HG03135 (cell line): ENCODE measurements at regions not wholly inside any gene's neighbourhood (a gene's known extent, or its start where the extent isn't known, plus 50 kb on each side); places are given as distances from the start of the nearest gene placed in this dataset.
"Not testable (repeated sequence)": the region's sequence is repeated elsewhere in the genome, so short reads cannot be mapped to it uniquely, and the experiment has no call there.

Experiments used
- ATAC-seq: cut with Tn5 transposase; IDR thresholded peaks from one replicate; pipeline ENCODE4 v1.9.1; 2021; ENCODE audit warnings: mild to moderate bottlenecking, moderate library complexity; ENCODE audit not compliant: unreplicated experiment

DNA sequence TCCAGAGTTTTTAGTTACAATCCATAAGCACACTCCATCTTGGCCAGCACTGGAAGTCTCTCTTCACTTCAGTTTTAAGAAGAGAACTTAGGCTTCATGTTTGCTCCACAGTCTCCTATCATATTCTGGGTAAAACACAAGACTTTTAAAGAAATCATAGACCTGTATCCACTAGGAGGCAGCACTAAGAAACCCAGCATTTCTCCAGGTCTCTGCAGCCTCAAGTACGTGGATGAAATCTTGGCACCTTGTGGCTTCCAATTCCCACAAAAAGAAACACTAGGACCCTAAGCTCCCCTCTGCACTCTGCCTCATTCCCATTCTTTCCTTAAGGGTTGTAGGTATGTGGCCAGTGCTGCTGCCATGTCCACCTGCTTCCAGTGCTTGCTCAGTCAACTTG lies 367.3 kb upstream of the CASK start:
- ATAC-seq, result no peak

DNA sequence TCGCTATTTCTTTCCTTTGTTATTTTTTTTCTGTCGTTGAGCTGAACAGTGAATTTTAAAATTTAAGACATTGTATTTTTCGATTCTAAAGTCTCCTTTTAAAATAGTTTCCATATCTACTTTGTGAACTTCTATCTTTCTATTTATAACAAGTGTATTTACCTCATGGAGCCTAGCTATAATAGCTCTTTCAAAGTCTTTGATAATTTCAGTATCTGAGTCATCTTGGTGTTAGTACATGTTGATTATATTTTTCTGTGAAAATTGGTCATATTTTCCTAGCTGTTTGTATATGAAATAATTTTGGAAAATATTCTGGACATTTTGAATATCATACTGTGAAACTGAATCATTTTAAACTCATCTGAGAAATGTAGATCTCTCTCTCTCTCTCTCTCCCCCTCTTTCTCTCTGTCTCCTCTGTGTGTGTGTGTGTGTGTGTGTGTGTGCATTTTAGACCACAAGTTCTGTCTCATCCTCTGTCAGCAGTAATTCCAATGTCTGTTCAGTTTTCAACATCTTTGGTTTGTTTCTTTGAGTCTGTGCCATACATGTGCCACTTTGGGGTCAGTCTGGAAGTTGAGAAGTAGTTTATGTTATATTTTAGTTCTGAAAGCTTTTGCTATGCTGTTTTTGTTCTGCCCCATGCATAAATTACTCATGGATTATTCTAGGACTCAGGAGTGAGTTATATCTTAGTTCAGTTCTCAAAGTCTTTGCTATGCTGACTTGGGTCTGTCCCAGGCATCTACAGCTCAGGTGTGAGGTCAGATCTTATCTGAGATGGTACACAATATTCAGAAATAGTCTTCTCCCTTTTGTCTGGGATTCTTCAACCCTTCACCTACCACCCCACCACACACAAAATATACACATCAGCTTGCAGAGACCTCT lies 366.4 kb upstream of the CASK start:
- no peak for ATAC-seq

DNA sequence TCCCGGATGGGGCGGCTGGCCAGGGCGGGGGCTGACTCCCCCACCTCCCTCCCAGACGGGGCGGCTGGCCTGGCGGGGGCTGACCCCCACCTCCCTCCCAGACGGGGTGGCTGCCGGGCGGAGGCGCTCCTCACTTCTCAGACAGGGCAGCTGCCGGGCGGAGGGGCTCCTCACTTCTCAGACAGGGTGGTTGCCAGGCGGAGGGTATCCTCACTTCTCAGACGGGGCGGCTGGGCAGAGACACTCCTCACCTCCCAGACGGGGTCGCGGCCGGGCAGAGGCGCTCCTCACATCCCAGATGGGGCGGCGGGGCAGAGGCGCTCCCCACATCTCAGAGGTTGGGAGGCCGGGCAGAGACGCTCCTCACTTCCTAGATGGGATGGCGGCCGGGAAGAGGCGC lies 362.3 kb upstream of the CASK start:
- not testable (repeated sequence) for ATAC-seq

DNA sequence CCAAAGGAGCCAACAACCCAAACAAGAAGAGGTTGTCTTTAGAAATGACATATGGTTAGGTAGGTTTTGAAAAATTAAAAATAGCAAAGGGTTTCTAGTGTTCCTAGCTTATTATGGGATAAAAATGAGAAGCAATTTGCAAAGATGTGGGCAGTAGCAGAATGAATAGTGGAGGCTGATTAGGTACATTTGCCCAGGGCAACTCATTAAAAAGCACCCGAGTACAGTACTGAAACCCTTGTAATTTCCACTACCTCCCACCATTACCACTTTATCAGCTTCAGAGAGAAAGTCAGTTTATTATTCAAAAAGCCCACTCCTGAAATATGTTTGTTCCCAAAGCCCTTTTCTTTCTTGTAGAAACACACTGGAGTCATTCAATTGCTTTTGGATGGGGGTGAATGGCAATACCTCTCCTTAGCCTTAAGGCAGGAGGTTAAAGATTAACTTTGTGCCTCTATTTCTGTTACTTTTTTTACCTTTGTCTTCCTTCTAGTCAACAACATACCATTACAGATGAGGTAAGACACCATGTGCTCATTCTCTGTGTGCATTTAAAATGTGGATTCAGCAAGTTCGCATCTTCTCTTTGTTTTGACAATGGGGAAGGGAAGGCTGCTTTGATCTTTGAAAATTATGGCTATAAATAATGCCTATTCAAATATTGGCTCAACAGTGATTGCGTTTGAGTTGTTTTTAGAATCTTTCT lies 353.8 kb upstream of the CASK start:
- ATAC-seq, result no peak

DNA sequence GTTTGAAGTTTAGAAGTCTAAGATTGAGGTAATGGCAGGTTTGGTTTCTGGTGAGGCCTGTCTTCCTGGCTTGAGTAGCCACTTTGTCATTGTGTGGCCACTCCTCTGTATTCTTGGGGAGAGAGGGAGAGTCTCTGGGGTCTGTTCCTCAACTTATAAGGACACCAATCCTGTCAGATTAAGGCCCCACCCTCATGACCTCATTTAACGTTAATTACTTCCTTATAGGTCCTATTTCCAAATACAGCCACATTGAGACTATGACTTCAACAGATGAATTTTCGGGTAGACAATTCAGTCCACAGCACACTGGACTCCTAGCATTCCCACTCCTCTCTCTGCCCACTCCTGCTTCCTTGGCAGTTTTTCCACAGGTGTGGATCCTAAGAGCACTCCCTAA lies 350.8 kb upstream of the CASK start:
- no peak for ATAC-seq

DNA sequence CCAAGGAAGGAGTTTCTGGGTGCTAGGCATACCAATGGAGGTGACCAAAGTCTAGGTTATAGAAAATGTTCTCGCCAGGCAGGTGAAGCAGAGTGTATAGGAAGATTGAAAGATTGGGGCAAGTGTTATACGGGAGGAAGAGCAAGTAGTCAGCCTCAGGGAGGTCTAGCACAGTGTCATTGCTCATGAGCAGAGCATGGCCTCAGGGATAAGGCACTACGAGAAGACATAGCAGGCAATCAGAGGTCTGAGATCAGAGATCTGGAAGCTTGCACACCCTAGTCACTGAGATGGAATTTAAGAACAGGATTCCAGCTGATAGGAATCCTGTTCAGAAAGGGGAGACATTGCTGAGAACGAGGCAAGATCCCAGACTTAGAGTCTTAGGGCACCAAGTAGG lies 350.0 kb upstream of the CASK start:
- no peak for ATAC-seq

DNA sequence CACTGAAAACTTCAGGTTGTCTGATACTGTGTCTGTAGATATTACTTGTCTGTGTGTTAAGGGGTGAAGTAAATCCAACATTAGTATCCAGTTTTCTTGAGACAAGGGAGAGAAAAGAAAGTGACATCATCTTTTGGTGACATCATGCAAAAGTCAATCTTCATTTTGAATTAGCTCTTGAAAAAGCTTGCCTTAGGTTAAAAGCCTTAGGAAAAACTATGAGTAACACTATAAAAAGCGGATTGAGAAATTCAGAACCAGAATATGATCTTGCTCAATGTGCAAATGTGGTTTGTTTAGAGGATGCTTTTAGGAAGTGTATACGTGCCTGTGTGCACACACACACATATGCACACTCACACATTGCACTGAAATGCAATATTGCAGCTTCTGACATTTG lies 345.8 kb upstream of the CASK start:
- no peak for ATAC-seq

DNA sequence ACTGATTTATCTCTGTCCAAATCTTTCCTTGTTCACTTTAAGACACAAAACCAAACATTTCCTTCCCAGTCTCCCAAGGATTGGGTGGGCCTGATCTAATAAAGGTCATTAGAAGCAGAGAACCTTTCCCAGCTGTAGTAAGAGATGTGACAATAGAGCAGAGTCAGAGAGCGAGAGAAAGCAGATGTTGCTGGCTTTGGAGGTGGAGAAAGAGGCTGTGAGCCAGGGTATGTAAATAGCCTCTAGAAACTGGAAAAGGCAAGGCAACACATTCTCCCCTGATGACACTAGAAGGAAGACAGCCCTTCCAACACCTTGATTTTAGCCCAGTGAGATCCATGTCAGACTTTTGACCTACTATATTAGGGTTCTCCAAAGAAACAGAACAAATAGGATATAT lies 337.5 kb upstream of the CASK start:
- ATAC-seq, result no peak

DNA sequence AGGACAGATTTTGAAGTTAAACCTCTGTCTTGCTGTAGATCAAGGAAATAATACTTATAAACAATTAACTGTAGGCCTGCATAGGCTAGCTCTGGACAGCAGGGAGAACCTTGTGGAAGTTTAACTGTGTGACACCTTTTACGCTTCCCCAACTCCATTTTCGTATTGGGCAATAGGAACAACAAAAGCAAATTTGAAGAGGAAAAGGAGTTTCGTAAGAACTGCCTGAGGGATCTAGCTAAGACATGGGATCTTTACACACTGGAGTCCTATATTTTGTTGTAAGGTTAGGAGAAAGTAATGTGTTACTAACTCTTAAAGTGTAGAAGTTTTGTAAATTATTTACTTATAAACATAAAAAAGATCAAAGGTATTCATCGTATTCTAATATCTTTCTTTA lies 324.9 kb upstream of the CASK start:
- no peak for ATAC-seq

DNA sequence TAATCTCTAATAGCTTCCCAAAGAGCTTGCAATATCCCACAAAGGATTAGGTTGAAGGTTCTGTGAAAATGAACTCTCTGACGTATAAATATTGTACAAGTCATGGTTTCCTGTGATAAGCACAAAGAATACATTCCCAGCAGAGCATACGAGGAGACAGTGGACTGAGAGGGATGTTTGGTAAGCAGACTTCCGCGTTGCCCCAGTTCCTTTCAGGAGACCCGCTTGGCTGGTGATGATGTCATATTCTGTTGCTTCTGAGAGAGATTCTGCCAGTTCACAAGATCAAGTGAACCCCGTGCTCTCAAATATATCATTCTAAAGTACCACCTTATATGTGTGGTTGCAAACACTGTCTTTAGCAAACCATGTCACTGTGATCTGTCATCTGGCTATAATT lies 323.9 kb upstream of the CASK start:
- ATAC-seq, result no peak

DNA sequence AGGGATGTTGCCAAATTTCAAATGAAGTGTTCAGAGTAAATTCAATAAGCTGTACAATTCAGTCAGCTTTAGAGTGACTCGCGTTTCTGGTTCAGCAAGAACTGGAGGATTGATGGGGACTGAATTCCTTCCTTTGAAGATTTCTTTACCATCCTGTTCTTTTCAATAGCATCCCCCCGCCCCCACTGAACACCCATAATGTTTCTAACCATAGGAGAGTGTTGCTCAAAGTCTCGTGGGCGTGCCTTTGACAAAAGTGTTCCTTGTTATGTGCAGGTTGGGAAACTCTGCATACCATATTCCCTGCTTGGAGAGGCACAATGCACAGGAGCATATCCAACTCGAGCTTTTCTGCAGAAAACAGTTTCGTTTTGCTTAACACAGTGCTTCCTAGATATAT lies 323.5 kb upstream of the CASK start:
- ATAC-seq, result no peak

DNA sequence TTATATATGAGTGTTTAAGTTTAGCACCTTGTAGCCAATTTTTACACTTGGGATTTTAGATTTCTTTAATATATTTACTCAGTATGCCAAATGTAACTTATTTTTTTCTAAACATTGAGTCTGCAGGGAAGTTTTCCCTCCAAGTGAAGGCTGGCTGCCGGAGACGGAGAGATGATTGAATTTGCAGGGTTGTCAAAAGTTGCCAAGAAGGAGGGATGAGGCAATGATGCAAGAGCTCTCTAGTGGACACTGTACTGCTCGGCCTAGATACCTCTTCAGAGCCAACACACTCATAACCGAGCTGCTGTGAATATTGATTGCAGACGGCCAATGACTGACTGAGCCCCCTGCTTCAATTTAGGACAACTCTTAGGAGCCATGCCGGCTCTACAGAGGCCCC lies 318.6 kb upstream of the CASK start:
- no peak for ATAC-seq

DNA sequence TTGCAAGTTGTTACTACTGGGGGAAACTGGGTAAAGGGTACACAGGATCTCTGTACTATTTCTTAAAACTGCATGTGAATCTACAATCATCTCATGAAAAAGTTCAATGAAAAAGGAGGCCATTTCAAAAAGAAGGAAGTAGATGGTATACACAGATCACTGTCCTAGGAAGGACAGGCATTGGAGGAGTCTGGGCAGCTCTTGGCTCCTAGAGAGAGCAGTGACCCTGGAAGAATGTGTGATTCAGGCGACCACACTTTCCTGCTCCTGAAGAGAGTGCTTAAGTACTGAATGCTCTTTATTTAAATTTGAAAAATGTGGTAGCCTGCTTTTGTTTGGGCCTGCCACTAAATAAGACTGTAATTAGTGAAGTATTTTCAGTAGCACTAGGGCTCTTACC lies 318.1 kb upstream of the CASK start:
- no peak for ATAC-seq

DNA sequence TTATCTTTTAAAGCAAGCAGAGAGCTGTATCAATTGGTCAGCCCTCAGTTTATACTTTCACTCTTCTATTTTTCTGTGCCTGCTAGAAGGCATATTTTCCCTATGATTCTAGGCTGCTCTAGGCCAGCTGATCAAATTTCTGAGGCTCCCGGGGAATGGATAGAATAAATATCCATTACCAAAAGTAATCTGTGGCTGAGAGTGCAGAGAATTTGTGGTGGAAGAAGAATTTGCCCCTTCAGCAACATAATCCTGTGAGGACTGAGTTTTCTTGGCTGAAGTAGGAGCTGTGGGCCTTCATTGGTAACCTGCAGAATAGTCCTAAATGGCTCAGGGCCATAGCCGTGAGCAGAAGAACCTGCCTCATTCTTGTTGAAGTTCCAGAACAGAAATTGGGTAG lies 314.6 kb upstream of the CASK start:
- ATAC-seq, result no peak

DNA sequence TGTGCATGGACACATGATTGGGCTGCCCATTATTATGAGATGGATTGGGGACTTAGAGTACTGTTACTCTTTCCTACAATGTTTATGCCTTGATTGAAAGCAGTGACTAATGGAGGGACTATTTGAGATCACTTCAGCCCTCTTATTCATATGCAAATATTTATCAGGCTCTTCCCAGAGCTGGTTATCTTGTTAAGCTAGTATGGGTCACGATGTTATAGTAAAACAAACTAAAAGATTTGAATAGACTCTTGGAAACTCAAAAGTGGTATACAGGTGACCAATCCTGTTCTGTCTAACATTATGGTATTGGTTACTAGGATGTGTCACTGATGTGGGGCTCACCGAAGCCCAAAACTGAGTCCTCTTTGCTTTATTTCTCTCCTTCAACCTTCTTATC lies 306.2 kb upstream of the CASK start:
- ATAC-seq, result no peak

DNA sequence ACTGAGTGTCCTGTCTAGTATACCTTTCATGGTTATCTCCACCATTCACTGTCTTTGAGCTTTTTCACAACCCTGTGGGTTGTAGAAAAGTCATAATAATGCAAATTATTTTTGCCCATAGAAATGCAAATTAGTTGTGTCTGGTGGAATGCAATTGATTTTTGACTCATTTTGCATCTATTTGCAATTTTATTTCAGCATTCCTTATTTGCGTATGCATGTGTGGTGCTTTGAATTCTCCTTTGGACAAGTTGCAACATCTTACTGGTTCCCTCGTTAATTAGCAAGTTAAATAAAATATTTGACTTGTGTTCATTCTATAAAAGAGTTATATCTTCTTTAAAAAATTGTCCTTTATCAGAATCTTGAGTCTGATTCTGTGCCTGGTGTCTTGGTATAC lies 297.3 kb upstream of the CASK start:
- ATAC-seq, result no peak

DNA sequence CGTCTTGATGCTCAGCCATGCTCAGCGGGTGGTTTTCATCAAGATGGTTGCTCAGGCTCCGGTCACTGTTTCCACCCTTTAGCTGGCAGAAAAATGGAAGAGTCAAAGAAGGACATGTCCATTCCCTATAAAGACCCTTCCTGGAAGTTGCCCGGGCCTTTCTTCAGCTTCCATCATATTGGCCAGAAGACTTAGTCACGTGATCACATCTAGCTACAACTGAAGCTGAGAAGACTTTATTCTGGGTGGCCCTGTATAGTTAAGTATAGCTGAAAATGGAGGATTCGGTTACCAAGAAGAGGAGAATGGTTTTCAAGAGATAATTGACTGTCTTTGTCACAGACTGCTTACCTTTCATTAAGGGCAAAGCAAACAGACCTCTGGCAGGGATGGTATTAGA lies 296.7 kb upstream of the CASK start:
- ATAC-seq, result no peak

DNA sequence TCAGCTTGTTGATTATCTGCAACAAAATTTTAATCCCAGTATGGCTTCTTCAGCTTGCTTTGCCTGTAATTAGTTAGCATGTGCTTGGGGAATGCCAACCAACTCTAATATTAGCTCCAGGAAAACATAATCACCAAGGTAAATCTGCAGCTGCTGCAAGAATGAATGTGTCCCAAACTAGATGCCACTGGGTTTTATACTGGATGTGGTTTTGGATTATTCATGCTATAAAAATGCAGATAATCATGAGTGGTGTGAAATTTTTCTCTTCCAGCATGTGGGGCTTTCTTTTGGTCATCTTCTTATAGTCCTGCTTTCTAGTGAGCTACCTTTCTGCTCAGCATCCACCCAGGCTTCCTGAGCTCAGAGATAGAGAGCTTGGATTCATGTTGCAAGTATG lies 295.9 kb upstream of the CASK start:
- ATAC-seq, result no peak

DNA sequence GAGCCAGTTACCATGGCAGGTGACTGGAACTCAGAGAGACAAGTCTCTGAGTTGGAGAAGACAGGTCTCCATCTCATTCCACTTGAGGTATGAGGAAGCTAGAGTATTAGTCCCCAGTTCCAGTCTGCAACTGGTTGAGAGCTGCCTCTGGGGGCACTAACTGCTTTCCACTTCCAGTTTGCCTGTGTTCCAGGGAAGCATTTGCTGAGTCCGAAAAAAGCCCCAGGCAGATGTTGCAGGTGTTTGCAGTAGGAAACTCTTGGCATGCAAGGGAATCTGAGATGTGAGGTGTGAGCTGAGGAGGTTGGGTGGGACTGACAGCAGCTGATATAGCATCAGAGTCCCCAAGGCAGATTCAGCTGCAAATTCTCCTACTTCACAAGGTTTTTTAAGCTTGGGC lies 272.2 kb upstream of the CASK start:
- ATAC-seq, result no peak

DNA sequence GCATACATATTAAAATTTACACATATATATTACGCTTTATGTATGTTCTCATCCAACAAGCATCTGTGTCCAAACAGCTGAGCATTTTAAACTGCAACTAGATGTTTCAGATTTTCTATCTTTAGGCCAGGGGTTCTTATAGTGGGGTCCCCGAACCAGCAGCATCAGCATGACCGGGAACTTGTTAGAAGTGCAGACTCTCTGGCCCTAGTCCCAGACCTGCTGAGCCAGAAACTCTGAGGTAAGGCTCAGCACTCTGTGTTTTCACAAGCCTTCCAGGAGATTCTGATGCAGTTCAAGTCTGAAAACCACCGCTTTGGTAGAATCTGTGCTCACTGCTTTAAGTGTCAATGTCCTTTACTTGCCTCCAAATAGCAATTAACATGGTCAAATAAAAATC lies 266.2 kb upstream of the CASK start:
- no peak for ATAC-seq

DNA sequence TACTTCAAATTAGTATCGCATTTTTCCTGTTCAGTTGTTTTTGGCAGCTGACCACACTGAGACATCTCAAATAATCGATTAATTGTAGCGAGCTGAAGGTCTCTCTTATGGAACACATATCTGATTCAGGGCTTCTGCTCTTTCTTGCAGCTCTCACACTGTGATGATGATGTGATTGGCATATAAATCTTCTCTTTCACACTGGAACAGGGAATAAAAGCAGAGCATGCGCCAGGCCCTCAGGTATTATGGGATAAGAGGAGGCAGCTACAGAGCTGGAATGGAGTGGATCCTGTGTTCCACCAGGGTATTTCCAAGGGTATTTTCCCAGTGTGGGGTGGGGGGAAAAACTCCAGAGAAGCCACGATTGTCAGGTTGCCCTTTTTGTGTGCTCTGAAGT lies 265.4 kb upstream of the CASK start:
- ATAC-seq, result no peak

DNA sequence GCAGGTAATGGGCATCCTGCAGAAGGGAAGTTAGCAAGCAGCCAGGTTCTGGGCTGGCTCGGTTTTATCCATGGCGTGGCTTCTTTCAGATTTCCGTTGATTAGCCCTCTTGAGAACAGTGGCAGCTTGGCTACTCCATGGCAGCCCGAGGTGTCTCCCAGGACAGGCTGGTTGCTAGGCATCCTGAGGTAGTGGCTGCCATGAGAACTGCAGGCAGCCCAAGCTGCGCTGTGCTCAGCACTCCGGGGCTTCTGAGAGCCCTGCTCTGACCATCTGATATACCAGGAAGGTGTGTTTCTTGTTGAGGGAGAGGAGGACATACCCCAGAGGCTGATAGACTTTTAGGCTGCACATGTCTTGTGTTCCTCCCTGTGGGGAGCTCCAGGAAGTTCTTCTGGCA lies 253.4 kb upstream of the CASK start:
- no peak for ATAC-seq

DNA sequence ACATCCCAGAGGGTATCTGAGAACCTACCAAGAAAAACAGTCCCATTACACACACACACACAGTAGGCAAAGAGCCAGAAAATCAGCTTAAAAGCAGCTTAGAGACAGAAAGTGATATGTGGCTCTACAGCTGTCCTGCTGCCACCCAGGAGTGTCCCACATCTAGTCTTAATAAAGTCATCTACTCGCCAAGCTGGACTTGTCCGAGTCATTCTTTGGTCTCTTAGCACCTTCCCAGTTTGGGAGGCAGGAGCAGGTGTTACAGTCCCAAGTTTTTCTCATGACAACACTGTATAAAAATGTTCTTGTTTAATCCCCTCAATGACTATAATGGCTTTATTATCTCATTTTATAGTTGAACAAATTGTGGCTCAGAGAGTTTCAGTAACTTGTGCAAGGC lies 252.5 kb upstream of the CASK start:
- no peak for ATAC-seq
